ENCODE measurements at regions not wholly inside any gene's neighbourhood (a gene's known extent, or its start where the extent isn't known, plus 50 kb on each side); places are given as distances from the start of the nearest gene placed in this dataset.

DNA sequence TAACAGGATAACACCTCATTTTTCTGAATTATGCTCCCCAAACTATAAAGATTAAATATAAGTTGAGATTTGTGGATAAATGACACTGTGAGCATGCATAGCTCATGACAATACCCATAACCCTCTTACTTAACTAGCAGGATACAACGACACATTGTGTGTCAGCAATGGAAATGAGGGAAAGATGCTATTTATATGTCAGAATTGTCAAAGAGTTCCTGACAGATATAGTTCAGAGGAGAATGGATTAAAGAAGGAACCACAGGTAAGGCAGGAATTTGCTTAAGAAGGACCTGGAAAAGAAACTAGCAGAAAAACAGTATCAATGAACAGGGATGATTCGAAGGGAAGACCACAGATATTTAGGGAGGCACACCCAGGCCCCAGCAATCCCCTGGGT, 591.0 kb downstream of the DHX35 start:
- no peak overlapping the region for H3K27ac ChIP-seq (replicated peaks; ENCODE audit: low read length)
- no peaks in the 10 kb centered on the region for H3K9me3 ChIP-seq (replicated peaks in 1 of 2; ENCODE audit: control insufficient read depth in 2 of 2, insufficient read depth in 1 of 2, low read depth in 1 of 2, low read length in 2 of 2)
- H3K4me2 ChIP-seq (ENCODE audit: insufficient read depth, low read length, poor library complexity, severe bottlenecking): no peak overlapping the region
- no peaks in the 10 kb centered on the region for H3K27me3 ChIP-seq (ENCODE audit: control insufficient read depth in 3 of 3, insufficient read depth in 3 of 3, low read depth in 1 of 3, low read length in 3 of 3)
- no peaks in the 10 kb centered on the region for H3K79me1 ChIP-seq (ENCODE audit: low read depth, low read length)
- no peak overlapping the region for H3K14ac ChIP-seq (ENCODE audit: low read length)
- H3K23ac ChIP-seq (ENCODE audit: low read depth, low read length, poor library complexity): no peak overlapping the region
- H3K36me3 ChIP-seq (replicated peaks in 1 of 2; ENCODE audit: control insufficient read depth in 2 of 2, insufficient read depth in 2 of 2, low read length in 2 of 2): no peaks in the 10 kb centered on the region
- no peak overlapping the region for H2BK120ac ChIP-seq (ENCODE audit: low read depth, low read length)
- H3K9ac ChIP-seq (ENCODE audit: low read depth, low read length, poor library complexity): no peak overlapping the region
- no peak for DNase-seq (ENCODE audit: low spot score)
- no peak overlapping the region for H2BK12ac ChIP-seq (ENCODE audit: low read length)
- no peak overlapping the region for H4K91ac ChIP-seq (ENCODE audit: low read depth, low read length, poor library complexity)
- no peaks in the 10 kb centered on the region for H3K4me1 ChIP-seq (ENCODE audit: control insufficient read depth in 2 of 2, insufficient read depth in 1 of 2, low read depth in 1 of 2, low read length in 2 of 2)
- no peak overlapping the region for H3K4ac ChIP-seq (ENCODE audit: low read length)
- H4K8ac ChIP-seq (ENCODE audit: low read depth, low read length): no peak overlapping the region
- WGBS, 2 donors (ENCODE audit: extremely low coverage in 2 of 2, insufficient read length in 2 of 2, insufficient replicate concordance in 1 of 2): no CpG with 5 or more reads among the region's 2 CpGs
- no peak overlapping the region for H2AK5ac ChIP-seq (ENCODE audit: low read depth, low read length)
- no peak overlapping the region for H3K18ac ChIP-seq (ENCODE audit: low read length)
- no peak overlapping the region for H3K4me3 ChIP-seq (ENCODE audit: low read length in 2 of 2)
- no peak overlapping the region for H2AFZ ChIP-seq (ENCODE audit: low read length)
- no peak overlapping the region for H2BK15ac ChIP-seq (ENCODE audit: low read length)
- no peak overlapping the region for H2BK5ac ChIP-seq (ENCODE audit: low read length)

DNA sequence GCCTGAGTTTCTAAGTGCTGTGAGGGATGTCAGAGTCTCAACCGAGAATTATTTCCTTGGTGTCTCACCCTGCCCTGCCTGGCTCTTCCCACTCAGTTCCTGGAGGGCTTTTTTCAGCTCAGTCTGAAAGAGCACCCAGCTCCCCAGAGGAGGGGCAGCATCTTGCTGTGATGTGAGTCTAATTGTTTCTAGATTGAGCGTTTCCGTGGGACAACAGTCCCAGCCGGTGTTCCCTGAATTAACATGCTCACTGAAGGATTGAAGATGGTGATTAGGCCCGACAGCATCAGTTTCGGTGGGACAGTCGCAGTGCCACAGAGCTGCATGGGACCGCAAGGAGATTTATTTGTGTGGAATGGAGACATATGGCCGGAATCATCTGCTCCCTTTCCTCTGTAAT, 587.6 kb downstream of the DHX35 start:
- Histone ChIP-seq H3K4me1 (ENCODE audit: control insufficient read depth in 2 of 2, insufficient read depth in 1 of 2, low read depth in 1 of 2, low read length in 2 of 2) (no peaks in the 10 kb centered on the region), H3K27ac (replicated peaks; ENCODE audit: low read length) (no peak overlapping the region), H3K9ac (ENCODE audit: low read depth, low read length, poor library complexity) (no peak overlapping the region), H2AFZ (ENCODE audit: low read length) (peak overlapping the region; percentile 49), H2BK15ac (ENCODE audit: low read length) (no peak overlapping the region), H3K18ac (ENCODE audit: low read length) (no peak overlapping the region), H3K9me3 (replicated peaks in 1 of 2; ENCODE audit: control insufficient read depth in 2 of 2, insufficient read depth in 1 of 2, low read depth in 1 of 2, low read length in 2 of 2) (no peaks in the 10 kb centered on the region), H3K27me3 (ENCODE audit: control insufficient read depth in 3 of 3, insufficient read depth in 3 of 3, low read depth in 1 of 3, low read length in 3 of 3) (no peaks in the 10 kb centered on the region), H3K4me3 (ENCODE audit: low read length in 2 of 2) (no peak overlapping the region), H2BK5ac (ENCODE audit: low read length) (no peak overlapping the region), H4K8ac (ENCODE audit: low read depth, low read length) (no peak overlapping the region), H3K4ac (ENCODE audit: low read length) (no peak overlapping the region), H2BK120ac (ENCODE audit: low read depth, low read length) (no peak overlapping the region), H3K79me1 (ENCODE audit: low read depth, low read length) (no peaks in the 10 kb centered on the region), H2AK5ac (ENCODE audit: low read depth, low read length) (no peak overlapping the region), H3K14ac (ENCODE audit: low read length) (no peak overlapping the region), H2BK12ac (ENCODE audit: low read length) (no peak overlapping the region), H3K23ac (ENCODE audit: low read depth, low read length, poor library complexity) (no peak overlapping the region), H3K36me3 (replicated peaks in 1 of 2; ENCODE audit: control insufficient read depth in 2 of 2, insufficient read depth in 2 of 2, low read length in 2 of 2) (no peaks in the 10 kb centered on the region), H4K91ac (ENCODE audit: low read depth, low read length, poor library complexity) (no peak overlapping the region), H3K4me2 (ENCODE audit: insufficient read depth, low read length, poor library complexity, severe bottlenecking) (no peak overlapping the region)
- WGBS, 2 donors (ENCODE audit: extremely low coverage in 2 of 2, insufficient read length in 2 of 2, insufficient replicate concordance in 1 of 2): no CpG with 5 or more reads among the region's 9 CpGs
- DNase-seq (ENCODE audit: low spot score): no peak

DNA sequence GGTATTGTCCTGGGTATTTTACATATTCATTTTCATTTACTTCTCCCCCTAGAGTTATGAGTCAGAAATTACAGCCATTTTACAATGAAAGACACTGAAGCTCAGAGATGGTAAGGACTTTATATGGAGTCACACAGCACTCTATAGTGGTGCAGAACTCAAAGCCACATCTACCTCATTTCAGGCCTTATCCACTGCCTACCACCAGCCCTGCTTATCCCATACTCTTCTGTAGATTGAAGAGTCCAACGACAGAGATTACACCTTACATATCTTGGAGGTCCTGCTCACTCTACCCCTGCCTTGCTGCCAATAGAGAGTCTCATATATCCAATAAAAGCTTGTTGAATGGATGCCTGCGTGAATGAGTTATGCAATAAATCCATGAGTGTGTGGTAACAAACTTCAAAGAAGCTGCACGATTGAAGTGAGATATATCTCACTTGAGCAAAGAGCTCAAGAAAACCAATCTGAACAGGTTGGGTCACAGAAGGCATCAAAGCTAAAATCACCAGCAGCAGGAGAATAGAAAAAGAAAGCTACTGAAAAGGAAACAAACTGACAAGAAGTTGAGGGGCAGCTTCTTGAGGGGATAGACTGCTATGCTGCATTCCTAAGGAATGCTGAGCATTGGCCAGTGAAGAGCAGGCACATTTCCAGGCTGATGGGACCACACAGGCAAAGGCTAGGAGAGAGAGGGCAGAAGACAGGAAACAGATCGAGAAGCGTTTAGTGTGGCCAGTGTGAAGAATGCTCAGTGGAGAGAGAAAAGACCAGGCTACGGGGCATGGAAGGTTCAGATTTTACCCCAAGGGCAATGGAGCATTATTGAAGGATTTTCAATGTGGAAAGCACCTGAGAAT, 585.6 kb downstream of the DHX35 start:
- DNase-seq (ENCODE audit: low spot score): no peak
- H3K27me3 ChIP-seq (ENCODE audit: control insufficient read depth in 3 of 3, insufficient read depth in 3 of 3, low read depth in 1 of 3, low read length in 3 of 3): no peaks in the 10 kb centered on the region
- no peak overlapping the region for H2AK5ac ChIP-seq (ENCODE audit: low read depth, low read length)
- no peak overlapping the region for H3K4ac ChIP-seq (ENCODE audit: low read length)
- H2AFZ ChIP-seq (ENCODE audit: low read length): no peak overlapping the region
- peaks cover 0 to 2% of the 10 kb centered on the region in 2 donors for H3K9me3 ChIP-seq (replicated peaks in 1 of 2; ENCODE audit: control insufficient read depth in 2 of 2, insufficient read depth in 1 of 2, low read depth in 1 of 2, low read length in 2 of 2)
- no peak overlapping the region for H4K8ac ChIP-seq (ENCODE audit: low read depth, low read length)
- H3K18ac ChIP-seq (ENCODE audit: low read length): no peak overlapping the region
- H4K91ac ChIP-seq (ENCODE audit: low read depth, low read length, poor library complexity): no peak overlapping the region
- no peaks in the 10 kb centered on the region for H3K4me1 ChIP-seq (ENCODE audit: control insufficient read depth in 2 of 2, insufficient read depth in 1 of 2, low read depth in 1 of 2, low read length in 2 of 2)
- no peak overlapping the region for H2BK120ac ChIP-seq (ENCODE audit: low read depth, low read length)
- no peak overlapping the region for H3K23ac ChIP-seq (ENCODE audit: low read depth, low read length, poor library complexity)
- H3K14ac ChIP-seq (ENCODE audit: low read length): no peak overlapping the region
- no peaks in the 10 kb centered on the region for H3K79me1 ChIP-seq (ENCODE audit: low read depth, low read length)
- no peaks in the 10 kb centered on the region for H3K36me3 ChIP-seq (replicated peaks in 1 of 2; ENCODE audit: control insufficient read depth in 2 of 2, insufficient read depth in 2 of 2, low read length in 2 of 2)
- H3K4me3 ChIP-seq (ENCODE audit: low read length in 2 of 2): no peak overlapping the region
- no peak overlapping the region for H3K9ac ChIP-seq (ENCODE audit: low read depth, low read length, poor library complexity)
- H2BK5ac ChIP-seq (ENCODE audit: low read length): no peak overlapping the region
- no CpG with 5 or more reads among the region's 6 CpGs for WGBS, 2 donors (ENCODE audit: extremely low coverage in 2 of 2, insufficient read length in 2 of 2, insufficient replicate concordance in 1 of 2)
- H2BK15ac ChIP-seq (ENCODE audit: low read length): no peak overlapping the region
- no peak overlapping the region for H2BK12ac ChIP-seq (ENCODE audit: low read length)
- no peak overlapping the region for H3K27ac ChIP-seq (replicated peaks; ENCODE audit: low read length)
- H3K4me2 ChIP-seq (ENCODE audit: insufficient read depth, low read length, poor library complexity, severe bottlenecking): no peak overlapping the region

DNA sequence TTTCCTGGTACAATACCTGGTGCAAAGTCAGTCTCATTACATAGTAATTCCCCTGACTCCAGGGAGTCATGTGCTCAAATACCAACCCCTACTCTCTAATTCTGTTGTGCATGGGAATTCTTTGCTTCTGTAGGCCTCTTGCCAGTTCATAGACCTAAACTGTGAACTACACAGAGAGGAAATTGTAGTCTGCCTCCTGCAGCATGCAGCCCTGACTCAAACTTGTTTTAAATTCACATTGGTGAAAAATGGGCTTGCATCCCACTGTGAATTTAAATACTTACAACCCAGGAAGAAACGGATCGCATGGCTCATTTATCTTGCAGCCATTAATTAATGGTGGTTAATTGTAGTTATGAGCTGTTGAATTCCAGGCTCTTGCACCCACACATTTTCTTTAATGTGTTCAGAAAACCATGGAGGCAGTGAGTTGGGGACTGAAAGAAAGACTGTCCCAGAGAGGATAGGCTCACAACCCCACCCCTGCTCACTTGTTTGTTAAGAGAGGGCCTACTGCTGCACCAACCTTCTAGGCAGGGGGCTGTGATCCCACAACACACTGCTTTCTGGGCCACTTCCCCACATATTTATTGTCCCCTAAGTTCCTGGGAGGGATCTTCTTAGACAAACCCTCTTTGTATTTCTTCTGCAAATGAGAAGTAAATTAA, 579.1 kb downstream of the DHX35 start:
- no CpG with 5 or more reads among the region's 2 CpGs for WGBS, 2 donors (ENCODE audit: extremely low coverage in 2 of 2, insufficient read length in 2 of 2, insufficient replicate concordance in 1 of 2)
- H2AK5ac ChIP-seq (ENCODE audit: low read depth, low read length): no peak overlapping the region
- no peaks in the 10 kb centered on the region for H3K79me1 ChIP-seq (ENCODE audit: low read depth, low read length)
- no peaks in the 10 kb centered on the region for H3K36me3 ChIP-seq (replicated peaks in 1 of 2; ENCODE audit: control insufficient read depth in 2 of 2, insufficient read depth in 2 of 2, low read length in 2 of 2)
- H2BK12ac ChIP-seq (ENCODE audit: low read length): no peak overlapping the region
- no peak overlapping the region for H3K4ac ChIP-seq (ENCODE audit: low read length)
- no peaks in the 10 kb centered on the region for H3K27me3 ChIP-seq (ENCODE audit: control insufficient read depth in 3 of 3, insufficient read depth in 3 of 3, low read depth in 1 of 3, low read length in 3 of 3)
- peaks cover 0 to 2% of the 10 kb centered on the region in 2 donors for H3K4me1 ChIP-seq (ENCODE audit: control insufficient read depth in 2 of 2, insufficient read depth in 1 of 2, low read depth in 1 of 2, low read length in 2 of 2)
- no peak overlapping the region for H3K4me2 ChIP-seq (ENCODE audit: insufficient read depth, low read length, poor library complexity, severe bottlenecking)
- no peak overlapping the region for H3K23ac ChIP-seq (ENCODE audit: low read depth, low read length, poor library complexity)
- no peak overlapping the region for H2BK15ac ChIP-seq (ENCODE audit: low read length)
- no peak overlapping the region for H2BK120ac ChIP-seq (ENCODE audit: low read depth, low read length)
- H3K18ac ChIP-seq (ENCODE audit: low read length): no peak overlapping the region
- no peak overlapping the region for H3K14ac ChIP-seq (ENCODE audit: low read length)
- no peak overlapping the region for H4K8ac ChIP-seq (ENCODE audit: low read depth, low read length)
- H3K9me3 ChIP-seq (replicated peaks in 1 of 2; ENCODE audit: control insufficient read depth in 2 of 2, insufficient read depth in 1 of 2, low read depth in 1 of 2, low read length in 2 of 2): peaks cover 0 to 2% of the 10 kb centered on the region in 2 donors
- no peak overlapping the region for H3K27ac ChIP-seq (replicated peaks; ENCODE audit: low read length)
- no peak overlapping the region for H2AFZ ChIP-seq (ENCODE audit: low read length)
- H4K91ac ChIP-seq (ENCODE audit: low read depth, low read length, poor library complexity): no peak overlapping the region
- no peak for DNase-seq (ENCODE audit: low spot score)
- no peak overlapping the region for H3K9ac ChIP-seq (ENCODE audit: low read depth, low read length, poor library complexity)
- no peak overlapping the region for H3K4me3 ChIP-seq (ENCODE audit: low read length in 2 of 2)
- H2BK5ac ChIP-seq (ENCODE audit: low read length): no peak overlapping the region

Data from neuronal stem cell (in vitro differentiated cells).